ENCODE measurements at regions not wholly inside any gene's neighbourhood (a gene's known extent, or its start where the extent isn't known, plus 50 kb on each side); places are given as distances from the start of the nearest gene placed in this dataset.

GRCh38 chr22:49549256-49550140, 278.2 kb downstream of the BRD1 start:
- H3K4me3 ChIP-seq (replicated peaks; ENCODE audit: low read depth, low read length) = no peak overlapping the region
- H3K36me3 ChIP-seq (ENCODE audit: control insufficient read depth, insufficient read depth, low read length) = no peaks in the 10 kb centered on the region; the same call in none of the 2 replicates
- no peaks in the 10 kb centered on the region for H3K27me3 ChIP-seq (replicated peaks; ENCODE audit: control insufficient read depth, insufficient read depth, low read length)
- DNase-seq (ENCODE audit: extremely low read depth, insufficient read length) = no peak
- TF ChIP-seq CTCF (IDR thresholded peaks at IDR 0.05; ENCODE audit: insufficient read depth, low read length, poor library complexity, severe bottlenecking) = no peak

GRCh38 chr22:49548356-49549202, 279.1 kb downstream of the BRD1 start:
- TF ChIP-seq CTCF (IDR thresholded peaks at IDR 0.05; ENCODE audit: insufficient read depth, low read length, poor library complexity, severe bottlenecking) = no peak
- no peaks in the 10 kb centered on the region; the same call in none of the 2 replicates for H3K36me3 ChIP-seq (ENCODE audit: control insufficient read depth, insufficient read depth, low read length)

GRCh38 chr22:49547751-49548239, 279.9 kb downstream of the BRD1 start:
- Histone ChIP-seq H3K4me3 (replicated peaks; ENCODE audit: low read depth, low read length) (no peak overlapping the region), H3K36me3 (ENCODE audit: control insufficient read depth, insufficient read depth, low read length) (no peaks in the 10 kb centered on the region; the same call in none of the 2 replicates), H3K27me3 (replicated peaks; ENCODE audit: control insufficient read depth, insufficient read depth, low read length) (no peaks in the 10 kb centered on the region)
- no peak for TF ChIP-seq CTCF (IDR thresholded peaks at IDR 0.05; ENCODE audit: insufficient read depth, low read length, poor library complexity, severe bottlenecking)
- no peak for DNase-seq (ENCODE audit: extremely low read depth, insufficient read length)

More at GRCh38 chr22:49548356-49549202, 279.1 kb downstream of the BRD1 start:
- no peaks in the 10 kb centered on the region for H3K27me3 ChIP-seq (replicated peaks; ENCODE audit: control insufficient read depth, insufficient read depth, low read length)
- DNase-seq (ENCODE audit: extremely low read depth, insufficient read length) = no peak
- no peak overlapping the region for H3K4me3 ChIP-seq (replicated peaks; ENCODE audit: low read depth, low read length)

GRCh38 chr22:49546811-49547585, 280.7 kb downstream of the BRD1 start:
- Histone ChIP-seq H3K27me3 (replicated peaks; ENCODE audit: control insufficient read depth, insufficient read depth, low read length) (no peaks in the 10 kb centered on the region), H3K4me3 (replicated peaks; ENCODE audit: low read depth, low read length) (no peak overlapping the region), H3K36me3 (ENCODE audit: control insufficient read depth, insufficient read depth, low read length) (no peaks in the 10 kb centered on the region; the same call in none of the 2 replicates)
- DNase-seq (ENCODE audit: extremely low read depth, insufficient read length) = no peak
- no peak for TF ChIP-seq CTCF (IDR thresholded peaks at IDR 0.05; ENCODE audit: insufficient read depth, low read length, poor library complexity, severe bottlenecking)

- no peak for TF ChIP-seq CTCF (IDR thresholded peaks at IDR 0.05; ENCODE audit: insufficient read depth, low read length, poor library complexity, severe bottlenecking)
- DNase-seq (ENCODE audit: extremely low read depth, insufficient read length) = no peak
- Histone ChIP-seq H3K27me3 (replicated peaks; ENCODE audit: control insufficient read depth, insufficient read depth, low read length) (no peaks in the 10 kb centered on the region), H3K36me3 (ENCODE audit: control insufficient read depth, insufficient read depth, low read length) (no peaks in the 10 kb centered on the region; the same call in 1 of the 2 replicates), H3K4me3 (replicated peaks; ENCODE audit: low read depth, low read length) (no peak overlapping the region)
These were observed 282.1 kb downstream of the BRD1 start for GRCh38 chr22:49545606-49546005.
